Panc1 (cell line): ENCODE measurements at regions not wholly inside any gene's neighbourhood (a gene's known extent, or its start where the extent isn't known, plus 50 kb on each side); places are given as distances from the start of the nearest gene placed in this dataset.

ENCODE experiments used
- SIN3A ChIP-seq: IDR thresholded peaks from 2 replicates; pipeline ENCODE4 v1.6.1; 2012; ENCODE audit warnings: low read depth, mild to moderate bottlenecking, low read length, moderate library complexity, borderline replicate concordance; ENCODE audit not compliant: insufficient read depth
- TF ChIP-seq, protein P1 (sequence below): fragments of 450-650 bp; IDR thresholded peaks from 2 replicates; pipeline ENCODE4 v1.5.1; 2017; ENCODE audit warnings: mild to moderate bottlenecking
- TF ChIP-seq, protein P2 (sequence below), 2 experiments: IDR thresholded peaks; 2 replicates each; pipeline ENCODE4 v1.6.1; 2011 to 2012; ENCODE audit warnings: low read depth in 2 of 2, control low read depth in 1 of 2, low read length in 1 of 2, mild to moderate bottlenecking in 1 of 2, moderate library complexity in 1 of 2; ENCODE audit not compliant: insufficient read depth in 1 of 2

DNA sequence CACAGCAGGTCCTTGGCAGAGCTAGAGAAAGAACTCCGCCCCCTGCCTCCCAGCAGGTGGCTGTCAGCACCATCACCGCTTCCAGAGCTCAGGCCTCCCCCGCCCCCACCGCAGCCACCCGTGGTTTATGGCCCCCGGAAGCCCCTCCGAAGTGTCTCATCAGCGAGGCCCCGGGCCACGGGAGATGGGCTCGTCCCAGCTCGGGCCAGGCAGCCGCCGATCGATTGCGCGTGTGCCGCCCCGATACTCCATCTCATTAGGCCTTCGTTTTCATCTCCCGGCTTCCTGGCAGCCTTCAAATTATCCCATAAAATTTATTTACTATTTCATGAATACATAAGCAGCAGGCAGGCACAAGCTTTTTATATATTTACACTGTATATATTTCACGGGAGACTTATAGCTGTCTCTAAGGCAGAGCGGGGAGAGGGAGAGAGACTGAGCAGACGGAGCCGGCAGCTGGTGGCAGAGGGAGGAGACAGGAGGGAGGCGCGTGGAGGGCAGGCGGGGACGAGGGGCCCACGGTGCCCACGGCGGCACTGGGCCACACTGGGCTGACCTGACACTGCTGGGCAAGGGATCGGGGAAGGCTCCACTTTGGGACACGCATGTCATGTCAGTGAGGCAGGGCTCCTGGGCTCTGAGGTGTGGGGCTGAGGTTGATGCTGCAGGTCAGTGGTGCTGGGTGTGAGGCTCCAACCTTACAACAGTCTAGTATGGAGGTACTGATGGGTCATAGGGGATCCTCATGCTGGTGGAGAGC is 241.2 kb downstream of the RBM19 start:
- TF ChIP-seq SIN3A, result no peak
- TF ChIP-seq, protein P1, sequence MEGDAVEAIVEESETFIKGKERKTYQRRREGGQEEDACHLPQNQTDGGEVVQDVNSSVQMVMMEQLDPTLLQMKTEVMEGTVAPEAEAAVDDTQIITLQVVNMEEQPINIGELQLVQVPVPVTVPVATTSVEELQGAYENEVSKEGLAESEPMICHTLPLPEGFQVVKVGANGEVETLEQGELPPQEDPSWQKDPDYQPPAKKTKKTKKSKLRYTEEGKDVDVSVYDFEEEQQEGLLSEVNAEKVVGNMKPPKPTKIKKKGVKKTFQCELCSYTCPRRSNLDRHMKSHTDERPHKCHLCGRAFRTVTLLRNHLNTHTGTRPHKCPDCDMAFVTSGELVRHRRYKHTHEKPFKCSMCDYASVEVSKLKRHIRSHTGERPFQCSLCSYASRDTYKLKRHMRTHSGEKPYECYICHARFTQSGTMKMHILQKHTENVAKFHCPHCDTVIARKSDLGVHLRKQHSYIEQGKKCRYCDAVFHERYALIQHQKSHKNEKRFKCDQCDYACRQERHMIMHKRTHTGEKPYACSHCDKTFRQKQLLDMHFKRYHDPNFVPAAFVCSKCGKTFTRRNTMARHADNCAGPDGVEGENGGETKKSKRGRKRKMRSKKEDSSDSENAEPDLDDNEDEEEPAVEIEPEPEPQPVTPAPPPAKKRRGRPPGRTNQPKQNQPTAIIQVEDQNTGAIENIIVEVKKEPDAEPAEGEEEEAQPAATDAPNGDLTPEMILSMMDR, result no peak
- TF ChIP-seq, protein P2, sequence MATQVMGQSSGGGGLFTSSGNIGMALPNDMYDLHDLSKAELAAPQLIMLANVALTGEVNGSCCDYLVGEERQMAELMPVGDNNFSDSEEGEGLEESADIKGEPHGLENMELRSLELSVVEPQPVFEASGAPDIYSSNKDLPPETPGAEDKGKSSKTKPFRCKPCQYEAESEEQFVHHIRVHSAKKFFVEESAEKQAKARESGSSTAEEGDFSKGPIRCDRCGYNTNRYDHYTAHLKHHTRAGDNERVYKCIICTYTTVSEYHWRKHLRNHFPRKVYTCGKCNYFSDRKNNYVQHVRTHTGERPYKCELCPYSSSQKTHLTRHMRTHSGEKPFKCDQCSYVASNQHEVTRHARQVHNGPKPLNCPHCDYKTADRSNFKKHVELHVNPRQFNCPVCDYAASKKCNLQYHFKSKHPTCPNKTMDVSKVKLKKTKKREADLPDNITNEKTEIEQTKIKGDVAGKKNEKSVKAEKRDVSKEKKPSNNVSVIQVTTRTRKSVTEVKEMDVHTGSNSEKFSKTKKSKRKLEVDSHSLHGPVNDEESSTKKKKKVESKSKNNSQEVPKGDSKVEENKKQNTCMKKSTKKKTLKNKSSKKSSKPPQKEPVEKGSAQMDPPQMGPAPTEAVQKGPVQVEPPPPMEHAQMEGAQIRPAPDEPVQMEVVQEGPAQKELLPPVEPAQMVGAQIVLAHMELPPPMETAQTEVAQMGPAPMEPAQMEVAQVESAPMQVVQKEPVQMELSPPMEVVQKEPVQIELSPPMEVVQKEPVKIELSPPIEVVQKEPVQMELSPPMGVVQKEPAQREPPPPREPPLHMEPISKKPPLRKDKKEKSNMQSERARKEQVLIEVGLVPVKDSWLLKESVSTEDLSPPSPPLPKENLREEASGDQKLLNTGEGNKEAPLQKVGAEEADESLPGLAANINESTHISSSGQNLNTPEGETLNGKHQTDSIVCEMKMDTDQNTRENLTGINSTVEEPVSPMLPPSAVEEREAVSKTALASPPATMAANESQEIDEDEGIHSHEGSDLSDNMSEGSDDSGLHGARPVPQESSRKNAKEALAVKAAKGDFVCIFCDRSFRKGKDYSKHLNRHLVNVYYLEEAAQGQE (IDR thresholded peaks at IDR 0.05; ENCODE audit: insufficient read depth in 1 of 2, low read depth in 2 of 2, low read length in 1 of 2), result no peak
